ENCODE measurements at regions not wholly inside any gene's neighbourhood (a gene's known extent, or its start where the extent isn't known, plus 50 kb on each side); places are given as distances from the start of the nearest gene placed in this dataset.

GRCh38 chr1:228872080-228872479 is 136.8 kb downstream of the RHOU start:
- TF ChIP-seq PKNOX1 (IDR thresholded peaks at IDR 0.05) (no peak), LEF1 (IDR thresholded peaks at IDR 0.05; ENCODE audit: borderline replicate concordance) (no peak), NFRKB (IDR thresholded peaks at IDR 0.05) (no peak), FOXM1 (IDR thresholded peaks at IDR 0.05; ENCODE audit: borderline replicate concordance) (no peak)
